GM12878 (cell line): ENCODE measurements at regions not wholly inside any gene's neighbourhood (a gene's known extent, or its start where the extent isn't known, plus 50 kb on each side); places are given as distances from the start of the nearest gene placed in this dataset.

ENCODE experiments used
- ATAC-seq: fragments of 200-7000 bp; cut with Tn5 transposase; 3 replicates; pipeline ENCODE4 v1.9.1; 2020; ENCODE audit warnings: mild to moderate bottlenecking, moderate library complexity
- BruUV-seq: library from RNA; stranded (reverse); fragments of 400-500 nt; replicated peaks from 2 replicates; lab custom pipeline; 2021; lab: Mats Ljungman, UMichigan
- CTCF ChIA-PET: fragments of 300-600 bp; sonication (Branson Sonifier 250); formaldehyde crosslinking; extraction: SDS; loops from one replicate; lab custom pipeline; 2021; ENCODE audit warnings: inconsistent platforms; lab: Yijun Ruan, JAX
- POLR2A ChIA-PET: fragments of 350-600 bp; formaldehyde crosslinking; extraction: SDS; loops from one replicate; lab custom pipeline; 2021; ENCODE audit warnings: inconsistent platforms; lab: Charles Lee
- RAD21 ChIA-PET: fragments of 300-600 bp; sonication (Branson Sonifier 250); formaldehyde crosslinking; loops from one replicate; lab custom pipeline; 2023; ENCODE audit warnings: antibody characterized with exemption; ENCODE audit not compliant: unreplicated experiment; lab: Charles Lee
- SMC1A ChIA-PET: fragments of 300-600 bp; sonication (Branson Sonifier 250); formaldehyde crosslinking; loops from one replicate; lab custom pipeline; 2023; ENCODE audit not compliant: unreplicated experiment, uncharacterized antibody; lab: Charles Lee
- DNase-seq: peaks from one replicate; pipeline ENCODE4 v3.0.0-alpha.2; 2011; ENCODE audit warnings: low read depth, low spot score
- FAIRE-seq: peaks from 3 replicates; lab custom pipeline; 2011; peaks lifted over from hg19 to GRCh38; lab: Jason Lieb, UNC
- H2AFZ ChIP-seq: 2 replicates; pipeline ENCODE4 v1.6.0; 2011; ENCODE audit warnings: low read depth, low read length, control low read depth; ENCODE audit not compliant: control insufficient read depth
- H3K27ac ChIP-seq: 2 replicates; pipeline ENCODE4 v1.5.1; 2011; ENCODE audit warnings: control low read depth; ENCODE audit not compliant: control insufficient read depth, insufficient read depth
- H3K27me3 ChIP-seq, 2 experiments: replicated peaks in 1 of 2; 2 replicates each; pipeline versions ENCODE4 v1.6.0 to v1.6.1; 2011; ENCODE audit warnings: low read length in 1 of 2; ENCODE audit not compliant: control insufficient read depth in 2 of 2, insufficient read depth in 2 of 2
- H3K36me3 ChIP-seq, 2 experiments: 2 replicates each; pipeline ENCODE4 v1.5.1; 2011; ENCODE audit warnings: low read length in 1 of 2; ENCODE audit not compliant: control insufficient read depth in 2 of 2, insufficient read depth in 2 of 2
- H3K4me1 ChIP-seq: 2 replicates; pipeline ENCODE4 v1.6.1; 2011; ENCODE audit warnings: mild to moderate bottlenecking, low read length, moderate library complexity, mixed read lengths; ENCODE audit not compliant: control insufficient read depth, insufficient read depth
- H3K4me2 ChIP-seq: 2 replicates; pipeline ENCODE4 v1.6.0; 2011; ENCODE audit warnings: control low read depth; ENCODE audit not compliant: control insufficient read depth, insufficient read depth
- H3K4me3 ChIP-seq: fragments of 200-600 bp; sonication (generic); 2 replicates; pipeline ENCODE4 v1.5.1; 2016
- H3K79me2 ChIP-seq: 2 replicates; pipeline ENCODE4 v1.6.0; 2011; ENCODE audit warnings: low read length; ENCODE audit not compliant: control insufficient read depth, insufficient read depth
- H3K9ac ChIP-seq: 2 replicates; pipeline ENCODE4 v1.8.0; 2011; ENCODE audit warnings: low read length, control low read depth, mixed read lengths; ENCODE audit not compliant: control insufficient read depth, insufficient read depth
- H3K9me3 ChIP-seq: replicated peaks from 3 replicates; pipeline ENCODE4 v1.5.1; 2011; ENCODE audit warnings: mild to moderate bottlenecking, low read length; ENCODE audit not compliant: control insufficient read depth, insufficient read depth
- H4K20me1 ChIP-seq: 2 replicates; pipeline ENCODE4 v1.6.0; 2011; ENCODE audit not compliant: control insufficient read depth, insufficient read depth
- ASH2L ChIP-seq: fragments of 300-600, 200-600 bp; sonication (generic); IDR thresholded peaks from 2 replicates; pipeline ENCODE4 v1.6.1; 2017; ENCODE audit warnings: low read depth, mild to moderate bottlenecking, borderline replicate concordance
- CBFB ChIP-seq: IDR thresholded peaks from 2 replicates; pipeline ENCODE4 v1.6.1; 2016; ENCODE audit warnings: antibody characterized with exemption, low read depth
- CBX5 ChIP-seq: sonication (generic); IDR thresholded peaks from 2 replicates; pipeline ENCODE4 v1.6.1; 2016; ENCODE audit warnings: low read depth, moderate library complexity, mild to moderate bottlenecking, inconsistent platforms
- FOXM1 ChIP-seq: IDR thresholded peaks from 2 replicates; pipeline ENCODE4 v1.6.1; 2012; ENCODE audit warnings: low read depth, mild to moderate bottlenecking, inconsistent platforms, low read length, moderate library complexity
- MEF2B ChIP-seq: fragments of 450-650 bp; IDR thresholded peaks from 2 replicates; pipeline ENCODE4 v1.6.1; 2018; ENCODE audit warnings: mild to moderate bottlenecking, moderate library complexity; ENCODE audit not compliant: partially characterized antibody, poor library complexity, severe bottlenecking
- NR2F1 ChIP-seq: fragments of 450-650 bp; conservative IDR thresholded peaks from 2 replicates; pipeline ENCODE4 v1.6.1; 2017; ENCODE audit warnings: mild to moderate bottlenecking
- POLR2A ChIP-seq: IDR thresholded peaks from 2 replicates; pipeline ENCODE4 v1.6.1; 2011; ENCODE audit warnings: low read depth, mild to moderate bottlenecking, low read length
- RFX5 ChIP-seq: IDR thresholded peaks from 2 replicates; pipeline ENCODE4 v1.6.1; 2011; ENCODE audit warnings: low read depth, low read length, improper control_type of control experiment
- SPI1 ChIP-seq: IDR thresholded peaks from 2 replicates; pipeline ENCODE4 v1.6.1; 2011; ENCODE audit warnings: low read depth, mild to moderate bottlenecking, low read length, moderate library complexity, borderline replicate concordance; ENCODE audit not compliant: insufficient read depth
- STAT1 ChIP-seq: fragments of 450-650 bp; conservative IDR thresholded peaks from 2 replicates; pipeline ENCODE4 v1.6.1; 2014; ENCODE audit warnings: antibody characterized with exemption, mild to moderate bottlenecking
- YY1 ChIP-seq: IDR thresholded peaks from 2 replicates; pipeline ENCODE4 v1.6.1; 2011; ENCODE audit warnings: low read depth, mild to moderate bottlenecking, low read length
- ZBED1 ChIP-seq: IDR thresholded peaks from 2 replicates; pipeline ENCODE4 v1.6.1; 2016; ENCODE audit warnings: borderline replicate concordance
- ZNF207 ChIP-seq: fragments of 450-650 bp; IDR thresholded peaks from 2 replicates; pipeline ENCODE4 v1.6.1; 2014; ENCODE audit warnings: antibody characterized with exemption, mild to moderate bottlenecking, borderline replicate concordance
- WGBS: methylation state at CpG from one replicate; pipeline ENCODE4 v1.1.6; 2016; ENCODE audit warnings: low lambda C conversion rate; ENCODE audit not compliant: insufficient replicate concordance, insufficient coverage; ENCODE audit errors: missing lambda C conversion rate; 5-methylcytosine and 5-hydroxymethylcytosine counted together
- in situ Hi-C: fragments of 300-500 bp; cut with MboI; formaldehyde crosslinking; loops from 9 replicates; pipeline ENCODE4 v1.14.3; 2018; ENCODE audit warnings: mixed read lengths
- intact Hi-C: fragments of 100-400 bp; cut with micrococcal nuclease; formaldehyde crosslinking; loops from one replicate; pipeline ENCODE4 v1.14.2; 2022; ENCODE audit not compliant: unreplicated experiment
- TF ChIP-seq, protein P1 (sequence below): fragments of 450-650 bp; IDR thresholded peaks from 2 replicates; pipeline ENCODE4 v1.6.1; 2017; ENCODE audit warnings: low read depth, mild to moderate bottlenecking, moderate library complexity
- TF ChIP-seq, protein P2 (sequence below): fragments of 450-650 bp; IDR thresholded peaks from 2 replicates; pipeline ENCODE4 v1.6.1; 2017; ENCODE audit warnings: mild to moderate bottlenecking, low read depth, inconsistent platforms; ENCODE audit not compliant: poor library complexity, severe bottlenecking

DNA sequence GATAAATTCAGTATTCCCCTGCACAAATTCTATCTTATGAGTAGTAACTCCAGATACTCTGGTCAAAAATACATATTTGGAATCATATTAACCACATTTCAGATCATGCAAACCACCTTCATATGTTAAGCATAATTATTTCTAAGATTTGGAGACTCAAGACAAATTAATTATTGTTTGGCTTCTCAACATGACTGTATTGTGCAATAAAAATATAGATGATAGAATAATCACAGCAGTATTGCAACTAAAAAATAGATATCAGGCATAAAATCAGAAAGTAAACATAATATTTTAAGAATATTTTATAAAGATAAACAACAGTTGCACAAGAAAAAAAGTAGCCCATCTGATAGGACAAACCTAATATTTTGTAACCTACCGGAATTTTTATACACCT is 1767.6 kb upstream of the NUDT12 start:
- ChIA-PET SMC1A (no interaction called here), RAD21 (no interaction called here), CTCF (no interaction called here), POLR2A (no interaction called here)
- ATAC-seq = no peak
- Histone ChIP-seq H3K4me2 (no peak overlapping the region), H3K36me3 (no peaks in the 10 kb centered on the region), H3K9ac (no peak overlapping the region), H4K20me1 (no peaks in the 10 kb centered on the region), H3K4me1 (no peaks in the 10 kb centered on the region), H3K27ac (no peak overlapping the region), H3K4me3 (no peak overlapping the region), H2AFZ (no peak overlapping the region), H3K79me2 (no peaks in the 10 kb centered on the region), H3K9me3 (no peaks in the 10 kb centered on the region)
- no peak for DNase-seq
- intact Hi-C loops (no loop called here), in situ Hi-C loops (no loop called here)
- no peak for FAIRE-seq
- BruUV-seq = no TSS peak
- WGBS = 43% methylated on average over 1 of the region's 1 CpG
- TF ChIP-seq MEF2B (no peak), SPI1 (no peak)
- TF ChIP-seq, all 136 proteins: peak for 0
- no peaks in the 10 kb centered on the region for H3K27me3 ChIP-seq

DNA sequence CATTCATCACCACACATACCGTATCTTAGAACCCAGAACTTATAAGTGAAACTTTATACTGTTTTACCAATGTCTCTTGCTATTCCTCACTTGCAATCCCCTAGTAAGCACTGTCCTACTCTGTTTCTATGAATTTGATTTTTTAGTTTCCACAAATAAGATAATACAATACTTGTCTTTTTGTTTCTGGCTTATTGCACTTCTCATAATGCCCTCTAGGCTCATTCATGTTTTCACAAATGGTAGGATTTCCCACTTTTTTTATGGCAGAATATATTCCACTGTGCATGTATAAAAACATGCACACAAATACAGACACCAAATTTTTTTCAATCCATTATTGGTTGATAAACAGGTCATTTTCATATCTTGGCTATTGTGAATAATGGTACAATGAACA is 1742.3 kb upstream of the NUDT12 start:
- Histone ChIP-seq H3K4me2 (no peak overlapping the region), H3K27me3 (no peaks in the 10 kb centered on the region), H3K79me2 (no peaks in the 10 kb centered on the region), H3K4me1 (no peaks in the 10 kb centered on the region), H2AFZ (no peak overlapping the region), H3K9me3 (no peaks in the 10 kb centered on the region), H3K36me3 (no peaks in the 10 kb centered on the region), H3K9ac (no peak overlapping the region), H3K4me3 (no peak overlapping the region), H4K20me1 (no peaks in the 10 kb centered on the region), H3K27ac (no peak overlapping the region)
- DNase-seq (no peak), FAIRE-seq (no peak), ATAC-seq (no peak)
- ChIA-PET RAD21 (no interaction called here), POLR2A (no interaction called here), SMC1A (no interaction called here), CTCF (no interaction called here)
- intact Hi-C loops (no loop called here), in situ Hi-C loops (no loop called here)
- BruUV-seq = no TSS peak
- WGBS = 21% methylated on average over 1 of the region's 1 CpG
- no peak for TF ChIP-seq ASH2L
- TF ChIP-seq ZNF207 = no peak
- TF ChIP-seq NR2F1 = no peak
- TF ChIP-seq, protein P1, sequence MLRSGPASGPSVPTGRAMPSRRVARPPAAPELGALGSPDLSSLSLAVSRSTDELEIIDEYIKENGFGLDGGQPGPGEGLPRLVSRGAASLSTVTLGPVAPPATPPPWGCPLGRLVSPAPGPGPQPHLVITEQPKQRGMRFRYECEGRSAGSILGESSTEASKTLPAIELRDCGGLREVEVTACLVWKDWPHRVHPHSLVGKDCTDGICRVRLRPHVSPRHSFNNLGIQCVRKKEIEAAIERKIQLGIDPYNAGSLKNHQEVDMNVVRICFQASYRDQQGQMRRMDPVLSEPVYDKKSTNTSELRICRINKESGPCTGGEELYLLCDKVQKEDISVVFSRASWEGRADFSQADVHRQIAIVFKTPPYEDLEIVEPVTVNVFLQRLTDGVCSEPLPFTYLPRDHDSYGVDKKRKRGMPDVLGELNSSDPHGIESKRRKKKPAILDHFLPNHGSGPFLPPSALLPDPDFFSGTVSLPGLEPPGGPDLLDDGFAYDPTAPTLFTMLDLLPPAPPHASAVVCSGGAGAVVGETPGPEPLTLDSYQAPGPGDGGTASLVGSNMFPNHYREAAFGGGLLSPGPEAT = no peak
- no peak for TF ChIP-seq STAT1
- TF ChIP-seq, protein P2, sequence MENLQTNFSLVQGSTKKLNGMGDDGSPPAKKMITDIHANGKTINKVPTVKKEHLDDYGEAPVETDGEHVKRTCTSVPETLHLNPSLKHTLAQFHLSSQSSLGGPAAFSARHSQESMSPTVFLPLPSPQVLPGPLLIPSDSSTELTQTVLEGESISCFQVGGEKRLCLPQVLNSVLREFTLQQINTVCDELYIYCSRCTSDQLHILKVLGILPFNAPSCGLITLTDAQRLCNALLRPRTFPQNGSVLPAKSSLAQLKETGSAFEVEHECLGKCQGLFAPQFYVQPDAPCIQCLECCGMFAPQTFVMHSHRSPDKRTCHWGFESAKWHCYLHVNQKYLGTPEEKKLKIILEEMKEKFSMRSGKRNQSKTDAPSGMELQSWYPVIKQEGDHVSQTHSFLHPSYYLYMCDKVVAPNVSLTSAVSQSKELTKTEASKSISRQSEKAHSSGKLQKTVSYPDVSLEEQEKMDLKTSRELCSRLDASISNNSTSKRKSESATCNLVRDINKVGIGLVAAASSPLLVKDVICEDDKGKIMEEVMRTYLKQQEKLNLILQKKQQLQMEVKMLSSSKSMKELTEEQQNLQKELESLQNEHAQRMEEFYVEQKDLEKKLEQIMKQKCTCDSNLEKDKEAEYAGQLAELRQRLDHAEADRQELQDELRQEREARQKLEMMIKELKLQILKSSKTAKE = no peak
- no peak for TF ChIP-seq CBX5
- TF ChIP-seq FOXM1 = no peak
- TF ChIP-seq RFX5 = no peak
- TF ChIP-seq POLR2A = no peak
- no peak for TF ChIP-seq YY1
- no peak for TF ChIP-seq CBFB
- TF ChIP-seq ZBED1 = no peak
